Suprapubic skin (tissue), 4 donors: ENCODE measurements at regions not wholly inside any gene's neighbourhood (a gene's known extent, or its start where the extent isn't known, plus 50 kb on each side); places are given as distances from the start of the nearest gene placed in this dataset.

Experiments used
- POLR2A ChIP-seq, 2 donors: fragments of 450-650 bp; IDR thresholded peaks; one replicate each; pipeline ENCODE4 v1.6.1; 2017; ENCODE audit warnings: antibody characterized with exemption in 2 of 2, mild to moderate bottlenecking in 2 of 2, moderate library complexity in 2 of 2
- POLR2AphosphoS5 ChIP-seq, 3 donors: sonication (generic); formaldehyde crosslinking; IDR thresholded peaks; one replicate each; pipeline ENCODE4 v1.6.1; 2017; ENCODE audit warnings: antibody characterized with exemption in 3 of 3
- TF ChIP-seq, protein P1 (sequence below), 2 donors: fragments of 200-600 bp in 1 of 2; fragments of 450-650 bp in 1 of 2; sonication (generic) in 1 of 2; IDR thresholded peaks; one replicate each; pipeline ENCODE4 v1.5.1; 2016 to 2019; ENCODE audit warnings: antibody characterized with exemption in 2 of 2, mild to moderate bottlenecking in 1 of 2, moderate library complexity in 1 of 2

DNA sequence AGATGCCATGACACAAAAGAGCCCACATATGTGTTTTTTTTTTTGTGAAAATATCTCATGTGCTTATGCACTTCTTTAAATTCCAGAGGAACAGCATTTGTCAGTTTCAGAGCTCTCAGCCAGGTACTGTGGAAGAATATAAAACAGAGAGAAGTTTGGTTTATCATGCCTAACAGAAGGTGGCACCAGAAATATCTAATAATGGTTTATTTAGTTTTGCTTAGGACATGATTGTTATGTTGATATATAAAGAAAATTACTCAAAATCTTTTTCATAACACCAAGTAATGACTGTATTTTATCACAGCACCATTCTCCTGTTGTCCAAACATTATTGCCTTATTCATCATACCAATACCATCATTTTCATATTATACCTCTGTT is 455.6 kb upstream of the ACTBL2 start:
- TF ChIP-seq POLR2A (IDR thresholded peaks at IDR 0.05) (no peak), POLR2AphosphoS5 (IDR thresholded peaks at IDR 0.05) (no peak)
- TF ChIP-seq, protein P1, sequence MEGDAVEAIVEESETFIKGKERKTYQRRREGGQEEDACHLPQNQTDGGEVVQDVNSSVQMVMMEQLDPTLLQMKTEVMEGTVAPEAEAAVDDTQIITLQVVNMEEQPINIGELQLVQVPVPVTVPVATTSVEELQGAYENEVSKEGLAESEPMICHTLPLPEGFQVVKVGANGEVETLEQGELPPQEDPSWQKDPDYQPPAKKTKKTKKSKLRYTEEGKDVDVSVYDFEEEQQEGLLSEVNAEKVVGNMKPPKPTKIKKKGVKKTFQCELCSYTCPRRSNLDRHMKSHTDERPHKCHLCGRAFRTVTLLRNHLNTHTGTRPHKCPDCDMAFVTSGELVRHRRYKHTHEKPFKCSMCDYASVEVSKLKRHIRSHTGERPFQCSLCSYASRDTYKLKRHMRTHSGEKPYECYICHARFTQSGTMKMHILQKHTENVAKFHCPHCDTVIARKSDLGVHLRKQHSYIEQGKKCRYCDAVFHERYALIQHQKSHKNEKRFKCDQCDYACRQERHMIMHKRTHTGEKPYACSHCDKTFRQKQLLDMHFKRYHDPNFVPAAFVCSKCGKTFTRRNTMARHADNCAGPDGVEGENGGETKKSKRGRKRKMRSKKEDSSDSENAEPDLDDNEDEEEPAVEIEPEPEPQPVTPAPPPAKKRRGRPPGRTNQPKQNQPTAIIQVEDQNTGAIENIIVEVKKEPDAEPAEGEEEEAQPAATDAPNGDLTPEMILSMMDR (IDR thresholded peaks at IDR 0.05): no peak
